IMR-90 (cell line): ENCODE measurements at regions not wholly inside any gene's neighbourhood (a gene's known extent, or its start where the extent isn't known, plus 50 kb on each side); places are given as distances from the start of the nearest gene placed in this dataset.

Experiments used
- ATAC-seq: fragments of 200-7000 bp; cut with Tn5 transposase; 2 replicates; pipeline ENCODE4 v1.9.1; 2020; ENCODE audit warnings: low read depth, mild to moderate bottlenecking, moderate library complexity
- BruUV-seq: library from RNA; stranded (reverse); fragments of 400-500 nt; replicated peaks from 2 replicates; lab custom pipeline; 2021; lab: Mats Ljungman, UMichigan
- CTCF ChIA-PET: fragments of 300-600 bp; formaldehyde crosslinking; extraction: SDS; loops from one replicate; lab custom pipeline; 2021; ENCODE audit warnings: antibody characterized with exemption; lab: Yijun Ruan, JAX
- POLR2A ChIA-PET: fragments of 300-600 bp; sonication (Branson Sonifier 250); formaldehyde crosslinking; loops from one replicate; lab custom pipeline; 2022; ENCODE audit warnings: antibody characterized with exemption; ENCODE audit not compliant: unreplicated experiment; lab: Charles Lee
- DNase-seq: peaks from one replicate; pipeline ENCODE4 v3.0.0; 2013
- H2AFZ ChIP-seq: replicated peaks from 2 replicates; pipeline ENCODE3; 2013; ENCODE audit warnings: low read length, mild to moderate bottlenecking; ENCODE audit not compliant: poor library complexity
- H2AK5ac ChIP-seq: 2 replicates; pipeline ENCODE4 v1.6.1; 2013; ENCODE audit warnings: low read depth, low read length, inconsistent platforms
- H2AK9ac ChIP-seq: replicated peaks from 2 replicates; pipeline ENCODE3; 2013; ENCODE audit warnings: mild to moderate bottlenecking, low read depth, low read length, moderate library complexity; ENCODE audit not compliant: poor library complexity
- H2BK120ac ChIP-seq: 2 replicates; pipeline ENCODE4 v1.6.1; 2013; ENCODE audit warnings: low read depth, low read length, inconsistent platforms
- H2BK15ac ChIP-seq: 3 replicates; pipeline ENCODE4 v1.6.1; 2013; ENCODE audit warnings: low read depth, low read length, inconsistent platforms
- H2BK20ac ChIP-seq: 2 replicates; pipeline ENCODE4 v1.6.1; 2013; ENCODE audit warnings: low read depth, mild to moderate bottlenecking, inconsistent platforms, low read length, moderate library complexity
- H2BK5ac ChIP-seq: 2 replicates; pipeline ENCODE4 v1.6.1; 2013; ENCODE audit warnings: mild to moderate bottlenecking, low read depth, low read length, inconsistent platforms; ENCODE audit not compliant: poor library complexity, severe bottlenecking
- H3K14ac ChIP-seq: replicated peaks from 2 replicates; pipeline ENCODE4 v1.6.1; 2013; ENCODE audit warnings: low read depth, low read length, inconsistent platforms
- H3K18ac ChIP-seq: 2 replicates; pipeline ENCODE4 v1.6.1; 2013; ENCODE audit warnings: low read depth, low read length, control low read depth
- H3K23ac ChIP-seq: 2 replicates; pipeline ENCODE4 v1.6.1; 2013; ENCODE audit warnings: low read depth, low read length, inconsistent platforms
- H3K27ac ChIP-seq: 2 replicates; pipeline ENCODE4 v1.5.1; 2013; ENCODE audit warnings: mild to moderate bottlenecking, control low read depth, low read length; ENCODE audit not compliant: insufficient read depth
- H3K27me3 ChIP-seq: 2 replicates; pipeline ENCODE4 v1.6.1; 2013; ENCODE audit warnings: low read length; ENCODE audit not compliant: control insufficient read depth, insufficient read depth
- H3K36me3 ChIP-seq: 2 replicates; pipeline ENCODE4 v1.6.1; 2013; ENCODE audit warnings: low read length, mixed read lengths; ENCODE audit not compliant: control insufficient read depth, insufficient read depth
- H3K4ac ChIP-seq: 2 replicates; pipeline ENCODE4 v1.6.1; 2013; ENCODE audit warnings: low read depth, low read length, inconsistent platforms
- H3K4me1 ChIP-seq: 2 replicates; pipeline ENCODE4 v1.6.1; 2013; ENCODE audit warnings: low read length, mixed read lengths; ENCODE audit not compliant: control insufficient read depth, insufficient read depth
- H3K4me2 ChIP-seq: 2 replicates; pipeline ENCODE4 v1.6.1; 2013; ENCODE audit warnings: low read depth, mild to moderate bottlenecking, control low read depth, low read length, moderate library complexity
- H3K4me3 ChIP-seq: 2 replicates; pipeline ENCODE4 v1.5.1; 2013; ENCODE audit warnings: low read depth, mild to moderate bottlenecking, control low read depth, low read length, moderate library complexity; ENCODE audit not compliant: insufficient read depth
- H3K56ac ChIP-seq: 2 replicates; pipeline ENCODE4 v1.6.1; 2013; ENCODE audit warnings: low read length, inconsistent platforms; ENCODE audit not compliant: insufficient read depth; ENCODE audit errors: extremely low read depth
- H3K79me1 ChIP-seq, 2 experiments: 2 replicates each; pipeline ENCODE4 v1.6.1; 2013; ENCODE audit warnings: low read length in 2 of 2, inconsistent platforms in 1 of 2, low read depth in 1 of 2
- H3K9ac ChIP-seq: 2 replicates; pipeline ENCODE4 v1.6.1; 2013; ENCODE audit warnings: low read depth, low read length, control low read depth
- H3K9me1 ChIP-seq: 2 replicates; pipeline ENCODE4 v1.6.1; 2013; ENCODE audit warnings: low read length, inconsistent platforms; ENCODE audit not compliant: insufficient read depth
- H3K9me3 ChIP-seq: 2 replicates; pipeline ENCODE4 v1.6.1; 2013; ENCODE audit warnings: low read length; ENCODE audit not compliant: control insufficient read depth, insufficient read depth
- H4K20me1 ChIP-seq: 2 replicates; pipeline ENCODE4 v1.6.1; 2013; ENCODE audit warnings: low read length, inconsistent platforms; ENCODE audit not compliant: insufficient read depth
- H4K5ac ChIP-seq: 2 replicates; pipeline ENCODE4 v1.6.1; 2013; ENCODE audit warnings: mild to moderate bottlenecking, low read depth, low read length, control low read depth
- H4K8ac ChIP-seq, 2 experiments: 2 replicates each; pipeline ENCODE4 v1.6.1; 2013; ENCODE audit warnings: low read depth in 2 of 2, low read length in 2 of 2, control low read depth in 1 of 2, inconsistent platforms in 1 of 2
- H4K91ac ChIP-seq: 2 replicates; pipeline ENCODE4 v1.6.1; 2013; ENCODE audit warnings: low read depth, low read length, inconsistent platforms; ENCODE audit not compliant: insufficient read depth
- BHLHE40 ChIP-seq: fragments of 150-350 bp; IDR thresholded peaks from 2 replicates; pipeline ENCODE4 v1.6.1; 2016; ENCODE audit warnings: mild to moderate bottlenecking, low read depth, low read length
- CEBPB ChIP-seq: IDR thresholded peaks from 2 replicates; pipeline ENCODE4 v1.6.1; 2012; ENCODE audit warnings: low read depth, low read length, improper control_type of control experiment
- CHD1 ChIP-seq: IDR thresholded peaks from 2 replicates; pipeline ENCODE4 v1.6.1; 2012; ENCODE audit warnings: low read depth, low read length, improper control_type of control experiment
- CTCF ChIP-seq: conservative IDR thresholded peaks from 2 replicates; pipeline ENCODE4 v1.5.1; 2012; ENCODE audit warnings: mild to moderate bottlenecking, low read depth, low read length, improper control_type of control experiment
- ELK1 ChIP-seq: fragments of 150-350 bp; IDR thresholded peaks from 2 replicates; pipeline ENCODE4 v1.6.1; 2016; ENCODE audit warnings: low read depth, mild to moderate bottlenecking, low read length, moderate library complexity, borderline replicate concordance
- MAFK ChIP-seq: IDR thresholded peaks from 2 replicates; pipeline ENCODE4 v1.6.1; 2012; ENCODE audit warnings: low read depth, low read length, improper control_type of control experiment
- MAZ ChIP-seq: IDR thresholded peaks from 2 replicates; pipeline ENCODE4 v1.6.1; 2012; ENCODE audit warnings: low read depth, mild to moderate bottlenecking, low read length, improper control_type of control experiment, moderate library complexity, borderline replicate concordance
- MXI1 ChIP-seq: IDR thresholded peaks from 2 replicates; pipeline ENCODE4 v1.6.1; 2012; ENCODE audit warnings: low read depth, mild to moderate bottlenecking, low read length, moderate library complexity, borderline replicate concordance
- POLR2A ChIP-seq: IDR thresholded peaks from 2 replicates; pipeline ENCODE4 v1.6.1; 2012; ENCODE audit warnings: mild to moderate bottlenecking, low read depth, low read length
- RAD21 ChIP-seq: IDR thresholded peaks from 2 replicates; pipeline ENCODE4 v1.6.1; 2012; ENCODE audit warnings: low read length, improper control_type of control experiment
- RCOR1 ChIP-seq: IDR thresholded peaks from 2 replicates; pipeline ENCODE4 v1.6.1; 2012; ENCODE audit warnings: mild to moderate bottlenecking, low read length, improper control_type of control experiment; ENCODE audit not compliant: insufficient replicate concordance
- RFX5 ChIP-seq: IDR thresholded peaks from 2 replicates; pipeline ENCODE4 v1.8.0; 2012; ENCODE audit warnings: low read depth, mild to moderate bottlenecking, low read length, moderate library complexity
- SMC3 ChIP-seq: fragments of 150-350 bp; IDR thresholded peaks from 2 replicates; pipeline ENCODE4 v1.6.1; 2016; ENCODE audit warnings: low read depth, mild to moderate bottlenecking, antibody characterized with exemption, low read length, moderate library complexity
- USF2 ChIP-seq: fragments of 150-350 bp; IDR thresholded peaks from 2 replicates; pipeline ENCODE4 v1.6.1; 2017; ENCODE audit warnings: mild to moderate bottlenecking, antibody characterized with exemption, low read length, low read depth
- WGBS, 2 experiments: methylation state at CpG; one replicate each; pipeline versions ENCODE4 v1.1.5 to v1.1.7; 2013; ENCODE audit warnings: missing lambda C conversion rate in 2 of 2; ENCODE audit not compliant: insufficient read length in 1 of 2; ENCODE audit errors: extremely low coverage in 2 of 2; 5-methylcytosine and 5-hydroxymethylcytosine counted together
- dilution Hi-C: fragments of 300-500 bp; cut with HindIII; formaldehyde crosslinking; loops from one replicate; pipeline ENCODE4 v1.14.3; 2018; ENCODE audit warnings: low sequenced_read_pairs; ENCODE audit not compliant: unreplicated experiment
- in situ Hi-C: fragments of 300-500 bp; cut with MboI; formaldehyde crosslinking; loops from 3 replicates; pipeline ENCODE4 v1.14.3; 2019; ENCODE audit warnings: low sequenced_read_pairs, inconsistent platforms, mixed read lengths
- intact Hi-C: fragments of 100-400 bp; cut with micrococcal nuclease; formaldehyde crosslinking; loops from 2 replicates; pipeline ENCODE4 v1.10.0; 2022

GRCh38 chr4:29047341-29048041 is 1672.7 kb upstream of the PCDH7 start:
- Histone ChIP-seq H2BK20ac (peak overlapping the region; percentile 75; the same call in 1 of the 2 replicates), H2BK120ac (peak overlapping the region; percentile 91), H3K4me3 (no peak overlapping the region), H3K36me3 (no peaks in the 10 kb centered on the region), H3K56ac (no peak overlapping the region; the same call in 1 of the 2 replicates), H3K4me2 (no peak overlapping the region), H3K23ac (peak overlapping the region; percentile 14; the same call in 1 of the 2 replicates), H3K14ac (peak overlapping the region; percentile 31), H2BK15ac (peak overlapping the region; percentile 27; the same call in 1 of the 3 replicates), H3K27ac (peak overlapping the region; percentile 94), H4K8ac (peak overlapping the region; percentile 13 to 33; a peak in 1 of 4 replicates), H3K18ac (peak overlapping the region; percentile 73), H2AFZ (peak overlapping the region; percentile 54), H3K4ac (peak overlapping the region; percentile 70), H3K9me1 (no peaks in the 10 kb centered on the region; the same call in 1 of the 2 replicates), H2AK9ac (no peak overlapping the region), H2BK5ac (peak overlapping the region; percentile 84), H4K5ac (peak overlapping the region; percentile 35), H4K20me1 (peaks cover 3% of the 10 kb centered on the region; the same call in 1 of the 2 replicates), H3K27me3 (no peaks in the 10 kb centered on the region), H3K4me1 (peaks cover 11% of the 10 kb centered on the region), H4K91ac (peak overlapping the region; percentile 69), H3K9ac (no peak overlapping the region), H3K9me3 (no peaks in the 10 kb centered on the region), H3K79me1 (no peaks in the 10 kb centered on the region), H2AK5ac (peak overlapping the region; percentile 40; the same call in 1 of the 2 replicates)
- WGBS, 2 experiments = 98% methylated on average over 8 of the region's 28 CpGs; no CpG with 5 or more reads in 1 of the 2 experiments
- in situ Hi-C loops (no loop called here), intact Hi-C loops (loop anchor here (5.0 kb wide), 1 partner anchor 70 kb away; no protein-coding TSS in a partner anchor), dilution Hi-C loops (no loop called here)
- BruUV-seq = no TSS peak
- DNase-seq (no peak), ATAC-seq (no peak)
- ChIA-PET CTCF (interaction anchor here (0.6 kb wide), 1 partner anchor 40 kb away, joined by 5 read pairs; no protein-coding TSS in a partner anchor), POLR2A (no interaction called here)
- no peak for TF ChIP-seq CTCF
- TF ChIP-seq MXI1 = no peak
- TF ChIP-seq RFX5 = no peak
- no peak for TF ChIP-seq MAFK
- no peak for TF ChIP-seq POLR2A
- TF ChIP-seq CEBPB = no peak
- no peak for TF ChIP-seq RCOR1
- TF ChIP-seq USF2 = no peak
- no peak for TF ChIP-seq ELK1
- TF ChIP-seq MAZ = no peak
- TF ChIP-seq BHLHE40 = no peak
- no peak for TF ChIP-seq SMC3
- no peak for TF ChIP-seq RAD21
- TF ChIP-seq CHD1 = no peak
